ENCODE measurements at regions not wholly inside any gene's neighbourhood (a gene's known extent, or its start where the extent isn't known, plus 50 kb on each side); places are given as distances from the start of the nearest gene placed in this dataset.

DNA sequence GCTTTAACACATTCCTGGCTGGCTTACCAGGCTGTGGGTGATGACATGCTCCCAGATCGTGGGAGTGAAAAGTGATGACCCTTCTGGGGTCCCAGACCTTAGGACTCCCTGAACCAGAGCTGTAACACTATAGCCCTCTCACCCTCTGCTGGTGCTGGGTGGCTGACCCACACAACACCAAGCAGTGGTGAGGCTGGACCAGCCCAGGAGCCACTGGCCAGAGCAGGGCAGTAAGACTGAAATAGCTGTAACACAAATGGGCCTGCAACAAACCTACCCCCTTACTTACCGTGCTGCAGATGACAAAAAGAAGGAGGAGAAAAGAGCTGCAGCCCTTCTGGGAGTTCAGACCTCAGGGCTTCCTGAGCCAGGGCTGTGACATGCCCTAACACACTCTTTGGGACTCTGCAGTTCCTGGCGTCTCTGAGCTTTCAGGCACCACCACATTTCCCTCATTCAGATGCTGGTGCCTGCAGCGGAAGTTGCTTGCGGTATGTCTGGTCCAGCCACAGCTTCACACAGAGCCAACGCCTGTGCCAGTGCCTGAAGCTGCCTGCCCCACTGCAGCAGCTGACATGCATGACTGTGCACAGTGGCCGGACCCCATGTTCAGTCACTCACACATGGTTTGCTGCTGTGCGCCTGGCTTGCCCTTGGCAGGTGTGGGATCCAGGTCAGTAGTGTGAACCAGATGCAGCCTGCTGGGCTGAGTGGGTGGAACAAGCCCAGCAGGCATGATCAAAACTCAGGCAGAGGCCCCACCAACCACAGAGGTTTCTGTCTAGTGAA lies 1247.4 kb downstream of the EFNA5 start:
- TF ChIP-seq, protein P1, sequence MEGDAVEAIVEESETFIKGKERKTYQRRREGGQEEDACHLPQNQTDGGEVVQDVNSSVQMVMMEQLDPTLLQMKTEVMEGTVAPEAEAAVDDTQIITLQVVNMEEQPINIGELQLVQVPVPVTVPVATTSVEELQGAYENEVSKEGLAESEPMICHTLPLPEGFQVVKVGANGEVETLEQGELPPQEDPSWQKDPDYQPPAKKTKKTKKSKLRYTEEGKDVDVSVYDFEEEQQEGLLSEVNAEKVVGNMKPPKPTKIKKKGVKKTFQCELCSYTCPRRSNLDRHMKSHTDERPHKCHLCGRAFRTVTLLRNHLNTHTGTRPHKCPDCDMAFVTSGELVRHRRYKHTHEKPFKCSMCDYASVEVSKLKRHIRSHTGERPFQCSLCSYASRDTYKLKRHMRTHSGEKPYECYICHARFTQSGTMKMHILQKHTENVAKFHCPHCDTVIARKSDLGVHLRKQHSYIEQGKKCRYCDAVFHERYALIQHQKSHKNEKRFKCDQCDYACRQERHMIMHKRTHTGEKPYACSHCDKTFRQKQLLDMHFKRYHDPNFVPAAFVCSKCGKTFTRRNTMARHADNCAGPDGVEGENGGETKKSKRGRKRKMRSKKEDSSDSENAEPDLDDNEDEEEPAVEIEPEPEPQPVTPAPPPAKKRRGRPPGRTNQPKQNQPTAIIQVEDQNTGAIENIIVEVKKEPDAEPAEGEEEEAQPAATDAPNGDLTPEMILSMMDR (conservative IDR thresholded peaks at IDR 0.05; ENCODE audit: low read depth, low read length), result no peak
- no peak for TF ChIP-seq EZH2 (IDR thresholded peaks at IDR 0.05; ENCODE audit: borderline replicate concordance, low read depth, low read length, poor library complexity, severe bottlenecking)

Data from A673 (cell line).